GM19238 (cell line): ENCODE measurements at regions not wholly inside any gene's neighbourhood (a gene's known extent, or its start where the extent isn't known, plus 50 kb on each side); places are given as distances from the start of the nearest gene placed in this dataset.
"Not testable (repeated sequence)": the region's sequence is repeated elsewhere in the genome, so short reads cannot be mapped to it uniquely, and the experiment has no call there.

Experiments used
- DNase-seq: peaks from one replicate; pipeline ENCODE4 v3.0.0; 2011; ENCODE audit warnings: low spot score; ENCODE audit not compliant: insufficient read length

- no peak for DNase-seq
These were observed 420.5 kb upstream of the TECRL start for GRCh38 chr4:64829749-64830148.

- DNase-seq = no peak
These were observed 415.3 kb upstream of the TECRL start for GRCh38 chr4:64824591-64824990.

- no peak for DNase-seq
These were observed 413.2 kb upstream of the TECRL start for GRCh38 chr4:64822405-64822804.

GRCh38 chr4:64821219-64821976 lies 412.1 kb upstream of the TECRL start:
- no peak for DNase-seq

GRCh38 chr4:64814616-64815015 lies 405.4 kb upstream of the TECRL start:
- no peak for DNase-seq

GRCh38 chr4:64807821-64808220 lies 398.6 kb upstream of the TECRL start:
- no peak for DNase-seq

GRCh38 chr4:64799751-64800150 lies 390.5 kb upstream of the TECRL start:
- DNase-seq = no peak

- DNase-seq = not testable (repeated sequence)
These were observed 389.6 kb upstream of the TECRL start for GRCh38 chr4:64798828-64799227.

- no peak for DNase-seq
These were observed 387.3 kb upstream of the TECRL start for GRCh38 chr4:64796581-64796980.

- DNase-seq = no peak
These were observed 374.9 kb upstream of the TECRL start for GRCh38 chr4:64784125-64784524.

- no peak for DNase-seq
These were observed 372.6 kb upstream of the TECRL start for GRCh38 chr4:64781737-64782326.

GRCh38 chr4:64780664-64781063 lies 371.4 kb upstream of the TECRL start:
- DNase-seq = no peak

- DNase-seq = no peak
These were observed 368.0 kb upstream of the TECRL start for GRCh38 chr4:64777286-64777685.

GRCh38 chr4:64776820-64777219 lies 367.6 kb upstream of the TECRL start:
- DNase-seq = no peak

- DNase-seq = no peak
These were observed 365.4 kb upstream of the TECRL start for GRCh38 chr4:64774626-64775025.

- DNase-seq = no peak
These were observed 361.9 kb upstream of the TECRL start for GRCh38 chr4:64771149-64771548.

GRCh38 chr4:64767547-64767946 lies 358.3 kb upstream of the TECRL start:
- no peak for DNase-seq

- no peak for DNase-seq
These were observed 357.3 kb upstream of the TECRL start for GRCh38 chr4:64766565-64766964.

GRCh38 chr4:64756016-64756415 lies 346.8 kb upstream of the TECRL start:
- no peak for DNase-seq

GRCh38 chr4:64747919-64748715 lies 338.9 kb upstream of the TECRL start:
- no peak for DNase-seq

- no peak for DNase-seq
These were observed 329.0 kb upstream of the TECRL start for GRCh38 chr4:64738240-64738639.

- not testable (repeated sequence) for DNase-seq
These were observed 328.5 kb upstream of the TECRL start for GRCh38 chr4:64737854-64738138.
